Activated T-cell treated with anti-CD3 and anti-CD28 coated beads for 48 hours (primary cell): ENCODE measurements at regions not wholly inside any gene's neighbourhood (a gene's known extent, or its start where the extent isn't known, plus 50 kb on each side); places are given as distances from the start of the nearest gene placed in this dataset.
"Not testable (repeated sequence)": the region's sequence is repeated elsewhere in the genome, so short reads cannot be mapped to it uniquely, and the experiment has no call there.

Experiments
- DNase-seq: peaks from one replicate; pipeline ENCODE4 v3.0.0-alpha.2; 2020; ENCODE audit warnings: low read depth

GRCh38 chr3:110397115-110397514, 674.5 kb upstream of the NECTIN3 start:
- no peak for DNase-seq

GRCh38 chr3:110400315-110400714, 671.3 kb upstream of the NECTIN3 start:
- no peak for DNase-seq

DNA sequence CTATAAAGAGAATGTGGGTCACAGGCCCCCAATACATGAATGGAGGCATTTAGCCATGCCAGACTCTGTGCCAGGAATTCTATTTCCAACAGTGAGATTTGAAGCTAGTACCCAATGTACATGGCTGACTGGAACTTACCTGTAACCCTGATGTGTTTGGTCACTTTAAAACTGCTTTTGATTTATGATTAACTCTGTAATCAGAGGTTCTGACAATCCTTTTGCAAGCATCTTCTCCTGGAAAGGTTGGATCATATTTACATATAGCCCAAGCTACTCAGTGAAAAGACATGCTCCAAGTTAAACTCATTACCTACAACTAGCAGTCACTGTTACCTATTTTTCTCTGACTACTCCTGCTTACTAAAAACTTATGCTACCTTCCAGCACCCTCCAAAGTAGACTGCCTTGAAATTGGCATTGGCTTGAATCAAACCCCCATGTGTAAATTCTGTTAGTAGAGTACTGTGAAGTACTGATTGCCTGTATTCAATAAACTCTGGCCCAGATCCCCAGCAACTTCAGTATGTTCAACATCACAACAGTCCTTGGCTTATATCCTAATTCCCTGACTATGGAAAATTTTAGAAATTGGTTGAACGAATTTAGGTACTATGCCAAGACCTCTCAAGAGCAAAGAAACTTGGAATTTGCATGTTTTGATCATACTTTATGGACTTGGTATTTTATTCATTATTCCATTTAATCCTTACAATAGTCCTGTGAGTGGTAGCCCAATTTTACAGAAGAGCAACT, 665.6 kb upstream of the NECTIN3 start:
- DNase-seq, result no peak

- DNase-seq, result no peak
Observed at GRCh38 chr3:110413266-110413665, 658.4 kb upstream of the NECTIN3 start.

DNA sequence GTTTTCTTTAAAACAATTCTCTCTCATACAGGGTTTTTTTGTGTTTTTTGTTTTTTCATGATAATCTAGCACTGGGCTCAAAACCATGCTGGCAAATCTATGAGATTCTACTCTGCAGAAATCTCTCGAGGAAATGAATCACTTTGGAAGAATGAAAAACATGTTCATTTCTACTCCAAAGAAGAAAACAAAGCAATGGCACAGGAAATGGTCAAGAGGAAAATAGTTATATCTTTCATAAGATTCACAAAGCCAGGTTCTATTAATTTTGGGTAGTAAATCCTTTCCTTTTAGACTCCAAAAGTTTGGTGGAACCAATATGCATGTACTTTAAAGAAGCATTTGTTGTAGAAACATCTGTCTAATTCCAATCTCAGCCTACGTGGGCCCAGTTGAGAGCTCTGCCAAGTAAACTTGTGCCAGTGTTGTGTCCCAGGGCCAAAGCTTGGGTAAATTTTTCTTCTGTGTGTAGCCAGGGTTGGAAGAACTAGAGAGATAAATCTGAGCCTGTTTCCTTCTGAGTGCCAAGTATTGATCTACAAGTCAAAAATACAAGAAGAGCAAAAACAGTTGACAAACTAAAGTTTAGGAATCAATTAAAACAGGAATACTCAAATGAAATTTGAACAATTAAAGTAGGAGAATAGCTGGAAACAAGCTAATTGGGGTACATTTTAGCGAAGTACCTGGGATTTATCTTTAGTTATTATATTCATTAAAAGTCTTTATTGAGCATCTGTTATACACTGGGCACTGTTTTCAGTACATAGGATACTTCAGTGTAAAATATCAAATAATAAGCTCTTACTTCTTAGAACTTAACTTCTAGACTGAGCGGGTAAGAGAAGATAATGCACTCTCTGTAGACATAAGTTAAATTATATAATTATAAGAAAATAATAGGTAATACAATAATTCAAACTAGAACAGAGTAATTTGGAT, 657.5 kb upstream of the NECTIN3 start:
- DNase-seq, result no peak

DNA sequence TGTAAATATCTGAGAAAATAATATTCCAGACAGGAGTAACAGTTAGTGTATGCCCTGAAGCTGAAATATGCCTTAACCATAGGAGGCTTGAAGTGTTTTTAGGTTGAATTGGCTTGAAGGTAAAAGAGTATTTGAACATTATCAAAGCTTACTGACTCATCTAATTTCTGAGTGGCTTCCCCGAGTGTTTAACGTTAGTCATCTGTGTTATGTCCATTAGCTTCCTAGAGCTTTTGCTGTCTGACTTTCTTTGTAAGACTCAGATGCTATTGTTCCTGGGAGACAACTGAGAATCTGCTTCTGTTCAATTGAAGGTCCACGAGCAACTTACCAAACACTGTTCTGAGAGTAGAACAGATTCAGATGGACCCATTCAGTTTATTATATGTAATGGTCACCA, 656.8 kb upstream of the NECTIN3 start:
- no peak for DNase-seq

GRCh38 chr3:110419096-110419495, 652.5 kb upstream of the NECTIN3 start:
- no peak for DNase-seq

DNA sequence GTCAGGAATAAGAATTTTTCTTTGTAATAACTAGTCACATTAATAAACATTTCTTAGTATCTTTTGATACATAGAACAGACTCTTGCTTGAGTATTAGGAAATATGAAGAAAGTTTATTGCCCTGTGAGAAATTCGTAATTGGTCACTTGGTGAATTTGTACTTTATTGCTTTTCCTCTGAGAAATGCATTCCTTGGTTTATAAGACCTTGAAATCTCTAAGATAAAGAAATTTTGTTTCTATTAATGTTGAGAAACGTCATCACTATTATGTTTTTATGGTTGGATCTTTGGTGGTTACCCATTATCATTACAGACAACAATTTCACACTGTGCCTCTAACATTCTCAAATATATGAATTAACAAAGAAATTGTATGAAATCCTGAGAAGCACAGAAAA, 652.0 kb upstream of the NECTIN3 start:
- DNase-seq, result no peak

- DNase-seq, result no peak
Observed at GRCh38 chr3:110420158-110420641, 651.4 kb upstream of the NECTIN3 start.

DNA sequence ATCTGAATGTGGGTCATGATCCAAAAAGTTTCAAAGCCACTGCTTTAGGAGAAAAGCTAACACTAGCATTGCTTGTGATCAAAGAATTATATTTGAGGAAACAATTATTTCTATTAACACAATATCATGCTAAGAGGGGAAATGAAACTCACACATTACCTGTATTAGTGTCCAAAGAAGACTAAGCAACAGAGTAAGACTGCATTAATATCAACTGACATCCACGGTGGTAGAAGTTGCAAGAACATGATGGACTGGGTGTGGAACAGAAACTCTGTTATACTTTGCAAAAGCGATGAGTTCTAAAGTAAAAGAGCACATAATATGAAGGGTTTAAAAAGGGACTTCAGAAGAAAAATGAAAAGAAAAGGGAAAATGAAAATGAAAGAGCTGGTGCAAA, 648.3 kb upstream of the NECTIN3 start:
- DNase-seq, result no peak

DNA sequence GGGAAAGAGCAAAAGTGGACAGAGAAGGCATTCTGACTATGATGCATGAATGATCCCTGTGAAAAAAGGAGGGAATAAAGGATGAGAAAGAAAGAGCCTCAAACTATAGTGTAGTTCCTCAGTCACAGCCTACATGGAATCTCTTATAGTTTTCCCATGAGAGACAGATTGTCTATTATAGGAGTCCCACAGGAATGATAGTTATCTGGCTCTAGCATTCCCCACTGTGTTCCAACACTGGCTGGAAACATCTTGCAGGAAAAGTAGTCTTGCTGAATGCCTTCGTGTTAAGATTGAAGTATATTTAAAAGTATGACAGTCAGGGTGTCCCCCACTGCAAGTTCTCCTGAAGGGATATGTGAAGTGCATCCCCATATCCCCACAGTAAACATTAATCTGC, 641.5 kb upstream of the NECTIN3 start:
- DNase-seq, result no peak

DNA sequence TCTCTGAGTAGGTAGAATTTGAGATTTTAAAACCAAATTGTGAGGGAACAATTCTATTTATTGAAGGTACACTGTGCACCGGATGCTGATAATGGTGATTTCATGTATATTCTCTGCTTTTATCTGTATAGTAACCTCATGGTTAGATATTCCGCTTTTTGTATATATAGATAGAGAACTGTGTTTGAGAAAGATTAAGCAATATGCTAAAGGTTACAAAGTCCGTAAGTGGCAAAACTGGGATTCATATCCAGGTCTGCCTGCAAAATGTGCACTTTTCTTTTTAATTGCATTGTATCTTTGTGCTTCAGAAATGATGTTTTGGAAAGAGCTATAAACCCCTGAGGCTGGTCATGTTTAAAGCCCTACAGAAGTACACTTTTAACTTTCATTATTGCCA, 635.4 kb upstream of the NECTIN3 start:
- no peak for DNase-seq

DNA sequence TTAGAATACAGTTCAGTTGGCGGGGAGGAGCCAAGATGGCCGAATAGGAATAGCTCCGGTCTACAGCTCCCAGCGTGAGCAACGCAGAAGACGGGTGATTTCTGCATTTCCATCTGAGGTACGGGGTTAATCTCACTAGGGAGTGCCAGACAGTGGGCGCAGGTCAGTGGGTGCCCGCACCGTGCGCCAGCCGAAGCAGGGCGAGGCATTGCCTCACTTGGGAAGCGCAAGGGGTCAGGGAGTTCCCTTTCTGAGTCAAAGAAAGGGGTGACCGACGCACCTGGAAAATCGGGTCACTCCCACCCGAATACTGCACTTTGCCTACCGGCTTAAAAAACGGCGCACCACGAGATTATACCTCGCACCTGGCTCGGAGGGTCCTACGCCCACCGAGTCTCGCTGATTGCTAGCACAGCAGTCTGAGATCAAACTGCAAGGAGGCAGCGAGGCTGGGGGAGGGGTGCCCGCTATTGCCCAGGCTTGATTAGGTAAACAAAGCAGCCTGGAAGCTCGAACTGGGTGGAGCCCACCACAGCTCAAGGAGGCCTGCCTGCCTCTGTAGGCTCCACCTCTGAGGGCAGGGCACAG, 631.5 kb upstream of the NECTIN3 start:
- DNase-seq, result not testable (repeated sequence)

DNA sequence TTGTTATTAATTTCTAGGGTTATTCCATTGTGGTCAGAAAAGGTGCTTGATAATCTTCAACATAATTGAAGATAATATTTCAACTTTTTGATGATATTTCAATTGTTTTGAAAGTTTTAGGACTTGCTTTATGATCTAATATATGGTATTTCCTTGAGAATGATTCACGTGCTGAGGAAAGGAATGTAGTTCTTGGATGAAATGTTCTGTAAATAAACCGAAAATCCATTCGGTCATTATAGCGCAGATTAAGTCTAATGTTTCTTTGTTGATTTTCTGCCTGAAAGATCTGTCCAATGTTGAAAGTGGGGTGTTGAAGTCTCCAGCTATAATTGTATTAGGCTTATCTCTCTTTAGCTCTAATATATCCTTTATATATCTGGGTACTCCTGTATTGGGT, 617.5 kb upstream of the NECTIN3 start:
- no peak for DNase-seq

- no peak for DNase-seq
Observed at GRCh38 chr3:110456001-110456400, 615.6 kb upstream of the NECTIN3 start.

GRCh38 chr3:110456438-110457138, 615.0 kb upstream of the NECTIN3 start:
- no peak for DNase-seq

DNA sequence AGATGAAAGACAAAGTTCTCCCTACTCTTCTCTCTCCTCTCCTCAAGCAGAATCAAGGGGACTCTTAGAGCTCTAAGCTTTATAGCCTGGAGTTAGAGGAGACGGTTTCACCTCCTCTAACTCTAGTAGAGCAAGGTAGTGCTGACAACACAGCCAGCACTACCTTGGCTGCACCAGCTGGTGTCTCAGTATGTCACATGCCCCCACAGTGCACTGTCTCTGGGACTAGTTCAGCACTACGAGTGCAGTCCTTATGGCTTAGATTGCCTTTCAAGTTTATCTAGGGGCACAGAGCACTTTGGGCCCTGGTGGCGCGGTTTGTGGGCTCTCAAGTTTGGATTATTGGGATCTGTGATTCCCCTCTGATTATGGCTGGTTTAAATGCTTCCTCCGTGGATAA, 614.1 kb upstream of the NECTIN3 start:
- DNase-seq, result no peak

DNA sequence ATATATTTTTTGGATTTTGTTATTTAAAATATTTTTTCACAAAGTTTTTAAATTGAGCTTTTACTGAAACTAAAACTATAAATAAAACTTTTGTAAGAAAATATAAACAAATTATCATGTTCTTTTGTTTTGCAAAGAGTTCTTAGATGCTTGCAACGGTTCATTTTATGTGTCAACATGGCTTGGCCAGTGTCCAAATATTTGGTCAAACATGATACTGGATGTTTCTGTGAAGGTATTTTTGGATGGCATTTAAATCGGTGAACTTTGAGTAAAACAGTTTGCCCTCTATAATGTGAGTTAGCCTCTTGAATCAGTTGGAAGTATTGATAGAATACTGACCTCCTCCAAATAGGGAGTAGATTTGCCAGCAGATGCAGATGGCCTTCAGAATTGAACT, 612.6 kb upstream of the NECTIN3 start:
- no peak for DNase-seq

DNA sequence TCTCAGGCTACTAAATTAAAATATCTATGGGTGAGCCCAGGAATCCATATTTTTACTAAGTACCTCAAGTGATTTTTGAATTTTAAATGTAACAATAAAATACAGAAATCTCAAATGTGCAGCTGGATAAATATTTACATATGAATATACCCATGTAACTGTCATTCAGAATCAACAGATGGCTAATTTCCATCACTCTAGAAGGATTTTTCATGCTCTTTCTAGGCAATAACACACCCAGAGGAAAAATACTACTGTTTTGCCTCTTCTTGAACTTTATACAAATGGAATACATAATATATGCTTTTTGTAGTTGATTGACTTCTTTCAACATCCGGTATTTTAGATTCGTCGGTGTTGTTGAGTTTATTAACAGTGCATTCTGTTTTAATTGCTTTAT, 601.3 kb upstream of the NECTIN3 start:
- no peak for DNase-seq

- no peak for DNase-seq
Observed at GRCh38 chr3:110473405-110473804, 598.2 kb upstream of the NECTIN3 start.

DNA sequence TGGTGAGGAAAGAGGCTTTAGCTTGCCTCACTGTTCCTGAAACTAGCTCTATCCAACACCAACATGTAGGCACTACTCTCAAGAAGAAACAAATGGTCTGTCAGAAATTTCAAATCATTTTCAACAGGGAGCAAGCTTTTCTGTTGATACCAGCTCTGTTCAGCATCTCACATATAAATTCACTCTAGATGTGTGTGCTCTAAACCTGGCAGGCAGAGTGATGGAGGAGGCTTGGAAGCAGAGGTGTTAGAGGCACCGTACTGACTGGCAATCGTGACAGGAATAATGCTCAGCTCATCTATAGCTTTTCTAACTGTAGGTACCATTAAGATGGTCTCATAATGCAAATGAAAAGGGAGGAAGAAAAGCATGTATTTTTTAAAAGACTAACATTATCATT, 597.2 kb upstream of the NECTIN3 start:
- no peak for DNase-seq

GRCh38 chr3:110478377-110479054, 593.1 kb upstream of the NECTIN3 start:
- no peak for DNase-seq
